DOHH2 (cell line): ENCODE measurements at regions not wholly inside any gene's neighbourhood (a gene's known extent, or its start where the extent isn't known, plus 50 kb on each side); places are given as distances from the start of the nearest gene placed in this dataset.

ENCODE experiments used
- EZH2phosphoT487 ChIP-seq: fragments of 200-600 bp; sonication (generic); IDR thresholded peaks from 2 replicates; pipeline ENCODE4 v1.6.1; 2017; ENCODE audit warnings: borderline replicate concordance, mild to moderate bottlenecking, antibody characterized with exemption, low read length, moderate library complexity, mixed read lengths
- TF ChIP-seq, protein P1 (sequence below): fragments of 200-600 bp; sonication (generic); IDR thresholded peaks from one replicate; pipeline ENCODE4 v1.5.1; 2014; ENCODE audit warnings: antibody characterized with exemption, mild to moderate bottlenecking, low read depth, low read length; ENCODE audit not compliant: poor library complexity, severe bottlenecking

DNA sequence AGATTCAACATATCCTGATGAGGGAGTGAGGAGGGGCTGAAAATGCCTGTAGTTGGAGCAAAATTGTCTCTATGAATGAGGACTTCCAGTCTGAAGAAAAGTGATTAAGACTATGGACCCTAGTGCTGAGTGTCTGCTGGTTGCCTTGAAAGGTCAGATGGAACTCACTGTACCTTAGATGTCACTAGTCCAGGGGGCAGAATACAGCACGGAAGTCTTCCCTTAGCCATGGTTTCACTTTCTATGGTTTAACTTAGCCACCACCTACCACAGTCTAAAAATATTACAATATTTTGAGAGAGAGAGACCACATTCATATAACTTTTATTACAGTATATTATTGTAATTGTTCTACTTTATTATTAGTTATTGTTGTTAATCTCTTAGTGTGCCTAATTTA lies 223.1 kb downstream of the FMR1NB start:
- no peak for TF ChIP-seq EZH2phosphoT487
- TF ChIP-seq, protein P1, sequence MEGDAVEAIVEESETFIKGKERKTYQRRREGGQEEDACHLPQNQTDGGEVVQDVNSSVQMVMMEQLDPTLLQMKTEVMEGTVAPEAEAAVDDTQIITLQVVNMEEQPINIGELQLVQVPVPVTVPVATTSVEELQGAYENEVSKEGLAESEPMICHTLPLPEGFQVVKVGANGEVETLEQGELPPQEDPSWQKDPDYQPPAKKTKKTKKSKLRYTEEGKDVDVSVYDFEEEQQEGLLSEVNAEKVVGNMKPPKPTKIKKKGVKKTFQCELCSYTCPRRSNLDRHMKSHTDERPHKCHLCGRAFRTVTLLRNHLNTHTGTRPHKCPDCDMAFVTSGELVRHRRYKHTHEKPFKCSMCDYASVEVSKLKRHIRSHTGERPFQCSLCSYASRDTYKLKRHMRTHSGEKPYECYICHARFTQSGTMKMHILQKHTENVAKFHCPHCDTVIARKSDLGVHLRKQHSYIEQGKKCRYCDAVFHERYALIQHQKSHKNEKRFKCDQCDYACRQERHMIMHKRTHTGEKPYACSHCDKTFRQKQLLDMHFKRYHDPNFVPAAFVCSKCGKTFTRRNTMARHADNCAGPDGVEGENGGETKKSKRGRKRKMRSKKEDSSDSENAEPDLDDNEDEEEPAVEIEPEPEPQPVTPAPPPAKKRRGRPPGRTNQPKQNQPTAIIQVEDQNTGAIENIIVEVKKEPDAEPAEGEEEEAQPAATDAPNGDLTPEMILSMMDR, result no peak
